HCEC 1CT (cell line): ENCODE measurements at regions not wholly inside any gene's neighbourhood (a gene's known extent, or its start where the extent isn't known, plus 50 kb on each side); places are given as distances from the start of the nearest gene placed in this dataset.

Source experiments
- DNase-seq: peaks from one replicate; pipeline ENCODE4 v3.0.0-alpha.2; 2017

GRCh38 chr1:93744299-93744988 is 62.8 kb upstream of the BCAR3 start:
- DNase-seq: no peak

- DNase-seq: no peak
Measured at GRCh38 chr1:93743465-93743864, 61.8 kb upstream of the BCAR3 start.

GRCh38 chr1:93740601-93741031 is 59.0 kb upstream of the BCAR3 start:
- no peak for DNase-seq

GRCh38 chr1:93740157-93740556 is 58.5 kb upstream of the BCAR3 start:
- DNase-seq: no peak

- no peak for DNase-seq
Measured at GRCh38 chr1:93739472-93739871, 57.8 kb upstream of the BCAR3 start.

GRCh38 chr1:93738926-93739325 is 57.3 kb upstream of the BCAR3 start:
- no peak for DNase-seq

GRCh38 chr1:93738075-93738622 is 56.5 kb upstream of the BCAR3 start:
- DNase-seq: peak; percentile 97

GRCh38 chr1:93735722-93736121 is 54.1 kb upstream of the BCAR3 start:
- peak; percentile 97 for DNase-seq

GRCh38 chr1:93734999-93735398 is 53.4 kb upstream of the BCAR3 start:
- peak; percentile 45 for DNase-seq

GRCh38 chr1:93733340-93733739 is 51.7 kb upstream of the BCAR3 start:
- no peak for DNase-seq

GRCh38 chr1:93732514-93732913 is 50.9 kb upstream of the BCAR3 start:
- DNase-seq: no peak
